ENCODE measurements at regions not wholly inside any gene's neighbourhood (a gene's known extent, or its start where the extent isn't known, plus 50 kb on each side); places are given as distances from the start of the nearest gene placed in this dataset.

- Histone ChIP-seq H3K27me3 (ENCODE audit: insufficient read depth, poor library complexity, severe bottlenecking) (peaks cover 6% of the 10 kb centered on the region), H3K27ac (replicated peaks) (no peak overlapping the region), H3K4me3 (replicated peaks; ENCODE audit: insufficient read depth, low read length) (no peak overlapping the region)
- DNase-seq (ENCODE audit: low read depth in 1 of 2, low spot score in 1 of 2) = no peak
- TF ChIP-seq POLR2AphosphoS5 (IDR thresholded peaks at IDR 0.05; ENCODE audit: low read depth) (no peak), GABPA (IDR thresholded peaks at IDR 0.05; ENCODE audit: low read depth) (no peak), SPI1 (IDR thresholded peaks at IDR 0.05; ENCODE audit: borderline replicate concordance, low read depth) (no peak), CTCF (IDR thresholded peaks at IDR 0.05; ENCODE audit: insufficient read depth, low read length) (no peak), REST (IDR thresholded peaks at IDR 0.05; ENCODE audit: insufficient replicate concordance, low read depth) (no peak)
Observed at GRCh38 chr13:19283836-19284235, 102.2 kb upstream of the TUBA3C start.

DNA sequence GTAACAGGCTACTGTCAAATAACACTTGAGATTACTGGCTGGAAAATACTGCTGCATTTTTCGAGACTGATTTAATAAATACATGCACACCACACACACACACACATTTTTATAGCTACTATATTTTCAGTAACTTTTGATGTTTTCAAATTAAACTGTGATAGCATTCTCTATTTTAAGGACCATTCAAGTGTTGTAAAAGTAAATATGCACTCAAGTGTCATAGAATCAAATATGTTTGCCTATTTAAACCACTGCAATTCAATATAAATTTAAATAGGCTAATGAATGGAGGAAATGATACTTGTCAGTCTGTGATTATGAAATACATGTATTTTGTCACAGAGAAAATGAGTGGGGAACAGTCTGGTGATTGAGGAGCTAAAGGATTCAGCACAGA is 86.7 kb upstream of the TUBA3C start:
- no peak overlapping the region for H3K27ac ChIP-seq (replicated peaks)
- no peaks in the 10 kb centered on the region for H3K27me3 ChIP-seq (ENCODE audit: insufficient read depth, poor library complexity, severe bottlenecking)
- H3K4me3 ChIP-seq (replicated peaks; ENCODE audit: insufficient read depth, low read length) = no peak overlapping the region
- TF ChIP-seq POLR2AphosphoS5 (IDR thresholded peaks at IDR 0.05; ENCODE audit: low read depth) = no peak
- TF ChIP-seq GABPA (IDR thresholded peaks at IDR 0.05; ENCODE audit: low read depth) = no peak
- TF ChIP-seq CTCF (IDR thresholded peaks at IDR 0.05; ENCODE audit: insufficient read depth, low read length) = no peak
- no peak for TF ChIP-seq REST (IDR thresholded peaks at IDR 0.05; ENCODE audit: insufficient replicate concordance, low read depth)
- TF ChIP-seq SPI1 (IDR thresholded peaks at IDR 0.05; ENCODE audit: borderline replicate concordance, low read depth) = no peak
- no peak for DNase-seq (ENCODE audit: low read depth in 1 of 2, low spot score in 1 of 2)

DNA sequence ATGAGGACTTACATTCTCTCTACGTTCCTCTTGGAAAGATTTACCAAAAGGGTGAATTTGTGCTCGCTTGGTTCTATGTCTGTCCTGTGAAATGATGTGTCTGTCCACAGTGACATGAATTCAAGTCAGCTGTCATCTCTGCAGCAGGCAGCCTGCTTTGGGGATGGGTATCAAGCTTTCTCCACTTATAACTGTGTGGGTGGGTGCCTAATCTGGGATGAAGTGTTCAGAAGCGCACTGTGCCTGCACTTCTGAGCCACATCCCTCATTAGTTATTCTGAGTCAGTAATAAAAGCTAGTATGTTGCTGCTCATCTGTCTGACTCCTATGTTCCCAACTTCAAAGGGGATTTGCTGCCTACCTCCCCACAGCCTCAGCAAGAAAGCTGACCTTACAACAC is 86.1 kb upstream of the TUBA3C start:
- TF ChIP-seq GABPA (IDR thresholded peaks at IDR 0.05; ENCODE audit: low read depth) (no peak), CTCF (IDR thresholded peaks at IDR 0.05; ENCODE audit: insufficient read depth, low read length) (no peak), SPI1 (IDR thresholded peaks at IDR 0.05; ENCODE audit: borderline replicate concordance, low read depth) (no peak), REST (IDR thresholded peaks at IDR 0.05; ENCODE audit: insufficient replicate concordance, low read depth) (no peak), POLR2AphosphoS5 (IDR thresholded peaks at IDR 0.05; ENCODE audit: low read depth) (no peak)
- H3K27ac ChIP-seq (replicated peaks) = no peak overlapping the region
- DNase-seq (ENCODE audit: low read depth in 1 of 2, low spot score in 1 of 2) = no peak
- H3K27me3 ChIP-seq (ENCODE audit: insufficient read depth, poor library complexity, severe bottlenecking) = no peaks in the 10 kb centered on the region
- no peak overlapping the region for H3K4me3 ChIP-seq (replicated peaks; ENCODE audit: insufficient read depth, low read length)
